GM12865 (cell line): ENCODE measurements at regions not wholly inside any gene's neighbourhood (a gene's known extent, or its start where the extent isn't known, plus 50 kb on each side); places are given as distances from the start of the nearest gene placed in this dataset.

Experiments used
- DNase-seq: peaks from one replicate; pipeline ENCODE4 v3.0.0; 2010; ENCODE audit warnings: low read depth
- H3K4me3 ChIP-seq: 2 replicates; pipeline ENCODE4 v1.5.1; 2011; ENCODE audit warnings: mild to moderate bottlenecking, low read depth, low read length, control low read depth
- TF ChIP-seq, protein P1 (sequence below): IDR thresholded peaks from 2 replicates; pipeline ENCODE4 v1.5.1; 2011; ENCODE audit warnings: low read length, control low read depth, low read depth, inconsistent platforms; ENCODE audit not compliant: insufficient read depth; ENCODE audit errors: missing control alignments

DNA sequence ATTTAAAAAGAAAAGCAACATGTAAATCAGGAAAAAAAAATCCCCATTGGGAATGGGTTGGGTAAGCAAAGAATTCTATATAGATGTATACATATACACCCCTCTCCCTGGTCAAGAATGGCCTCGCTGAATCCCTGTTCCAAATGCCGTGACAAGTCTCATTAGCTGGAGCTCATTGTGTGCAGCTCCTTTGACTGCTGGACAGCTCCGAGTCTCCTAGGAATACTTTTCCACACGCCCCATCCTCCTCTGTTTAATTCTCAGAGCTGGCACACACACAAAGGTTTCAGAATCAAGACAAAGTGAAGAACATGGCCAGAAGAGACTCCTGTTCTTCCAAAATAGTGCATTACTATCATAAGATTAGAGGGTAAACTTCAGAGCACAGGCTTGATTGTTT lies 130.9 kb upstream of the MKLN1 start:
- TF ChIP-seq, protein P1, sequence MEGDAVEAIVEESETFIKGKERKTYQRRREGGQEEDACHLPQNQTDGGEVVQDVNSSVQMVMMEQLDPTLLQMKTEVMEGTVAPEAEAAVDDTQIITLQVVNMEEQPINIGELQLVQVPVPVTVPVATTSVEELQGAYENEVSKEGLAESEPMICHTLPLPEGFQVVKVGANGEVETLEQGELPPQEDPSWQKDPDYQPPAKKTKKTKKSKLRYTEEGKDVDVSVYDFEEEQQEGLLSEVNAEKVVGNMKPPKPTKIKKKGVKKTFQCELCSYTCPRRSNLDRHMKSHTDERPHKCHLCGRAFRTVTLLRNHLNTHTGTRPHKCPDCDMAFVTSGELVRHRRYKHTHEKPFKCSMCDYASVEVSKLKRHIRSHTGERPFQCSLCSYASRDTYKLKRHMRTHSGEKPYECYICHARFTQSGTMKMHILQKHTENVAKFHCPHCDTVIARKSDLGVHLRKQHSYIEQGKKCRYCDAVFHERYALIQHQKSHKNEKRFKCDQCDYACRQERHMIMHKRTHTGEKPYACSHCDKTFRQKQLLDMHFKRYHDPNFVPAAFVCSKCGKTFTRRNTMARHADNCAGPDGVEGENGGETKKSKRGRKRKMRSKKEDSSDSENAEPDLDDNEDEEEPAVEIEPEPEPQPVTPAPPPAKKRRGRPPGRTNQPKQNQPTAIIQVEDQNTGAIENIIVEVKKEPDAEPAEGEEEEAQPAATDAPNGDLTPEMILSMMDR = no peak
- no peak overlapping the region for H3K4me3 ChIP-seq
- DNase-seq = no peak

DNA sequence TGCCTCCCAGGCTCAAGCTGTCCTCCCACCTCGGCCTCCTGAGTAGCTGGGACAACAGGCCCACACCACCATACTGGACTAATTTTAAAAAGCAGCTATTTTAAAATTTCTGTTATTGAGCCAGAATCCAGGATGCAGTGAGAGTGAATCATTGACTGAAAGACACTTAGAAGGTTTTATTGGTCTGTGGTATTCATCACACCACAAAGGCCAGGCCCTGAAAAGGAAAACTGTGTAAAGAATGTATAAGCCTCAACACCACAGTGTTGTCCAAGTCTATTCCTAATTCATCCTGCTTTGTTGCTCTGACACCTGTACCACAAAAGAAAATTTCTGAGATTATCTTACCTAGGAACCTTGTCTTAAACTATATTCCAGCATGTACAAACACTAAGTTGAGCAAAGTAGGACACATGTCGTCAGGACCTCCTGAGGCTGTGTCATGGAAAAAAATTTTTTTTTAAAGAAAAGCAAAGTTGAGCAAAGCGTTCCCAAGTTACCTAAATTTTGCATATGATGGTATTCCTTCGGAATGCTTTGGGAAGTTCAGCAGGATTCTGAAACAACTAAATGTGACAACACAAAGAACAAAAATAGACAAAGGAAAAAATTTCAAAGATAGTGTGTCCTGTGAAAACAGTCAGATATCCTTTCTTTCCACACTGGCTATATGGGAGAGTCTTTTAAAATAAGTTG lies 129.6 kb upstream of the MKLN1 start:
- H3K4me3 ChIP-seq = no peak overlapping the region
- TF ChIP-seq, protein P1 = no peak
- no peak for DNase-seq

DNA sequence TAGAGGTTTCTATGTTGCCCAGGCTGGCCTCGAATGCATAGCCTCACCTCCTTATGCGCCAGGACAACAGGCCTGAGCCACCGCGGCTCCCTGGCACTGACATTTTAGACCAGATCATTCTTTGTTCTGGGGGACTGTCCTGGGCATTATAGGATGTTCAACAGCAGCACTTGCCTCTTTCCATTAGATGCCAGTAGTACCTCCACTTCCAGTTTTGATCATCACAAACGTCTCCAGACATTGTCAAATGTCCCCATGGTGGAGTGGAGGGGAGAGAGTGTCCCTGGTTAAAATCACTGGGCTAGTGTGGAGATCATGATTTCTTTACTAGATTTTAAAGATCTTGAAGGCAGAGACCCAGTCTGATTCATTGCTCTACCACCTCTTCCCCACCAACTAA lies 125.2 kb upstream of the MKLN1 start:
- TF ChIP-seq, protein P1 = no peak
- no peak overlapping the region for H3K4me3 ChIP-seq

DNA sequence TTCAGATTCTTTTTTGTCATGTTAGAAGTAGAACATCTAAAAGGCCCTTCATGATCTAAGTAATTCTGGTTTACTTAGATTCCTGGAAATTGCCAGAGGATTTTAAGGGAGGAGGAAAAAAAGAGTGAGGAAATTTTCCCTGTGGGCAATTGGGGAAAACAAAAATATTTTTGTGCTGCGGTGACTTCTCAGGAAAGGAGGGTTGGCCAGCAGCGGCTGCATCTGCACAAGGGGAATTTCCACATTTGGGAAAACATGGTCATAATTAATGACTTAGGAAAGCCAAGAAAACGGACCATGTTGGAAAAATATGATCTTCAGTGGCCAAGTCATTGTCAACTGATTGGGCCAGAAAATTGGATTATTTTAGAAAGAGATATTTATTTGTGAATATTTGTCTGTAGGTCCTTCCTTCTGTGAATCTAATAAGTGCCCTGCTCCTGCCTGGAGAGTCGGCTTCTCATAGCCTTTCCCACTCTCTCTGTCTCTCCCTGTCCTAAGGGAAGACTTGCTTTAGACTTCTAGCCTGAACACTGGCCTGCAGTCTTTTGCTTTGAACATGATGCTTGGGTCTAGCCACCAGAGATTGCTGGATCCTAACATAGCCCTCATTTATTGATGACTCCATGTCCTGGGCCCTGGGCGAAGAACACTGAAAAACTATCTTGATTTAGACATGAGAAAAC lies 124.2 kb upstream of the MKLN1 start:
- TF ChIP-seq, protein P1 = no peak
- DNase-seq = no peak
- no peak overlapping the region for H3K4me3 ChIP-seq

More for the DNA sequence above, 125.2 kb upstream of the MKLN1 start:
- no peak for DNase-seq

DNA sequence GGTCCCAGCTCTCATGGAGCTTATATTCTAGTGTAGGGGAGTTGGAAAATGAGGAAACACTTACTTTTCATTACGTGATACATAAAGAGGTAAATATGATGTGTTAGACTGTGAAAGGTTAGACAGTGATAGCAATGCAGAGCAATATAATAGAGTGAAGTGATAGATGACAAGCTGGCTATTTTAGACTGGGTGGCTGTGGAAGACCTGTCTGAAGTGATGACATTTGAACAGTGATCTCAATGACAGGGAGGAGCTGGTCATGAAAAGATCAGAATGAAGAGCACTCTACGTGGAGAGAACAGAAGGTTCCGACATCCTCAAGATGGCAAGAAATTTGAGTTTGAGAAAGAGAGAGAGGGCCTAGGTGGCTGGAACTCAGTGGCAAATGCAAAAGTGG lies 118.9 kb upstream of the MKLN1 start:
- TF ChIP-seq, protein P1 = no peak
- no peak for DNase-seq
- H3K4me3 ChIP-seq = no peak overlapping the region

DNA sequence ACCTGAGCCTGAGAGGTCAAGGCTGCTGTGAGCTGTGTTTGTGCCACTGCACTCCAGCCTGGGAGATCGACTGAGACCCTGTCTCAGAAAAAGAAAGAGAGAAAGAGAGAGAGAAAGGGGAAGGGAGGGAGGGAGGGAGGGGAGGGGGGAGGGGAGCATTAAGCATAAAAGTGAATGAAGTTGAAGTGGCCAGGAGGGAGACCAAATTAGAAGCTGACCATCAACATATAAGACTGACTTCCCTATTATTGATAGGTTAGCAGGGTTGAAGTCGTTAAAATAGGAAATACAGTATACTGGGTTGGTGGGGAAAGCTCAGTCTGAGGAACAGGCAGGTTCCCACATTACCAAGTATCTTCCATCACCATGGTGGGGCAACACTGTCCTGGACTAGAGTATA lies 117.1 kb upstream of the MKLN1 start:
- H3K4me3 ChIP-seq = no peak overlapping the region
- TF ChIP-seq, protein P1 = no peak
- DNase-seq = no peak
